ENCODE measurements at regions not wholly inside any gene's neighbourhood (a gene's known extent, or its start where the extent isn't known, plus 50 kb on each side); places are given as distances from the start of the nearest gene placed in this dataset.

DNA sequence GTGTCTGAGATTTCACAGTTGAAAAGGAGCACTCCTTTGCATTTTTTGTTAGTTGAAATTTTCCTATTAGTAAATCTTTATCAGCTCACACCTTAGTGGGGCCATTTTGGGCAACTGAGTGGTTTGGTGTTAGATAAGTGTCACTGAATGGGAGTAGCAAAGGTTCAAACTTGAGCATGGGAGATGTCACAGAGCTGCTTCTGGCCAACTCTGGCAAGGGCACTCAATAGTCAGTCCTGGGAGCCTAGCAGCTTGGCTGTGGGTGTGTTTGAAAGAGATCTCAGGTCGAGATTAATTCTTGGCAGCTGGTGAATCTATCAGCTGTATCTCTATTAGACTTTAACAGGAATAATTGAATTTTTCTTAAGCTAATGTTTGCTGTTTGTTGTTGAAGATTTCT, 579.3 kb downstream of the EDEM1 start:
- TF ChIP-seq, protein P1, sequence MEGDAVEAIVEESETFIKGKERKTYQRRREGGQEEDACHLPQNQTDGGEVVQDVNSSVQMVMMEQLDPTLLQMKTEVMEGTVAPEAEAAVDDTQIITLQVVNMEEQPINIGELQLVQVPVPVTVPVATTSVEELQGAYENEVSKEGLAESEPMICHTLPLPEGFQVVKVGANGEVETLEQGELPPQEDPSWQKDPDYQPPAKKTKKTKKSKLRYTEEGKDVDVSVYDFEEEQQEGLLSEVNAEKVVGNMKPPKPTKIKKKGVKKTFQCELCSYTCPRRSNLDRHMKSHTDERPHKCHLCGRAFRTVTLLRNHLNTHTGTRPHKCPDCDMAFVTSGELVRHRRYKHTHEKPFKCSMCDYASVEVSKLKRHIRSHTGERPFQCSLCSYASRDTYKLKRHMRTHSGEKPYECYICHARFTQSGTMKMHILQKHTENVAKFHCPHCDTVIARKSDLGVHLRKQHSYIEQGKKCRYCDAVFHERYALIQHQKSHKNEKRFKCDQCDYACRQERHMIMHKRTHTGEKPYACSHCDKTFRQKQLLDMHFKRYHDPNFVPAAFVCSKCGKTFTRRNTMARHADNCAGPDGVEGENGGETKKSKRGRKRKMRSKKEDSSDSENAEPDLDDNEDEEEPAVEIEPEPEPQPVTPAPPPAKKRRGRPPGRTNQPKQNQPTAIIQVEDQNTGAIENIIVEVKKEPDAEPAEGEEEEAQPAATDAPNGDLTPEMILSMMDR (conservative IDR thresholded peaks at IDR 0.05): no peak
- no peak for TF ChIP-seq EZH2 (IDR thresholded peaks at IDR 0.05; ENCODE audit: low read depth)
